GM20431 (cell line): ENCODE measurements at regions not wholly inside any gene's neighbourhood (a gene's known extent, or its start where the extent isn't known, plus 50 kb on each side); places are given as distances from the start of the nearest gene placed in this dataset.

Experiments used
- in situ Hi-C: fragments of 300-500 bp; cut with MseI, MboI; formaldehyde crosslinking; loops from one replicate; pipeline ENCODE4 v1.15.0; 2020; ENCODE audit warnings: low sequenced_read_pairs; ENCODE audit not compliant: unreplicated experiment

DNA sequence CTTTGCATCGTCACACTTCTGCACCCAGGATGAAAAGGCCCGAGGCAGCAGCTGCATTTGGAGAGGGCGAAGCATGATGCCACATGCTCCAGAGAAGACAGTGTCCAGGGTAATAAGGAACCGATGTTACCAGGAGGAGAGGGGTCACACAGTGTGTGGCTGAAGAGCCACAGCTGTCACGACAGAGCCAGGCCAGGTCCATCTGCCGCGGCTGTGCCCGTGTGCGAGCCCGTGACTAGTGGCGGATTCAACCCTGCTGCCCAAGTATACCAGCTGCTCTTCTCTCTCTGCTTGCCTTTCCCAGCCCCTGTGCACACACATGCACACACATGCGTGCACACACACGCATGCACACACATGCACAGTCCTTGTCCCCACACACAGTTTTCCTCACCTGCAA lies 1432.5 kb downstream of the BRD1 start:
- in situ Hi-C loops: no loop called here

DNA sequence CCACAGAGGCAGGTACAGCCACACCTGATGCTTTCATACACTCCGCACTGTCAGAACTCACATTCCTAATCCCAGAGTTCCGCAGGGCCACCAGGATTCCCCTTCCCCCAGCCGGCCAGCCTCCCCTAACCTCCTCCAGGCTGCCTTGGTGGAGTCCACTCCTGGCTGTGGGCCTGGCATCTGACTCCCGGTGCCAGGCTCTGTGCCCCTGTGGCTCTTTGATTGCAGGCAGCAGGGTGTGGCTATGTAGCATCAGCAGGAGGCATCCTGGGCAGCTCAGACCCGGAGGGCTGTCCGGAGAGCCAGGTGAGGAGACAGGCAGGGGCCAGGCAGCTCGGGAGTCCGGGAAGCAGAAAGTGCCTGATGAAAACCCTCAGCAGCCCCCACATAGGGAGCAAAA lies 1432.9 kb downstream of the BRD1 start:
- in situ Hi-C loops: no loop called here

DNA sequence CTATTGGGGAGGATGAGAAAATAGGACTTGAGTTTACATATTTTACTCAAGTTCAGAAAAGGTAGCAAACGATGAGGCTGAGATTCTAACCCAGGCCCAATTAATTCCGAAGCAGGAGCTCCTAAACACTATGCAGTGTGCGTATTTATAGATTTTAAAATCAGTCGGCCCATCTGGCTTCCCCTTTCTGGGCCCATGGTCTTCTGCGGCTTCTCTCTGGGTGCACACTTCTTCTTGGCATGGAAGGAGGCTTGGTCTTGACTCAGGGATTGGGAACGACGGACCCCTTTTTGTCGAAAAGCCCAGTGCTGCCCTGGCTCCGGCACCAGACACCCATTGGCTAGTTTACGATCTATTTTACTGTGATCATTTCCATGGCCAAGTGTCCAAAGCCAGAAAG lies 1433.8 kb downstream of the BRD1 start:
- in situ Hi-C loops: no loop called here

DNA sequence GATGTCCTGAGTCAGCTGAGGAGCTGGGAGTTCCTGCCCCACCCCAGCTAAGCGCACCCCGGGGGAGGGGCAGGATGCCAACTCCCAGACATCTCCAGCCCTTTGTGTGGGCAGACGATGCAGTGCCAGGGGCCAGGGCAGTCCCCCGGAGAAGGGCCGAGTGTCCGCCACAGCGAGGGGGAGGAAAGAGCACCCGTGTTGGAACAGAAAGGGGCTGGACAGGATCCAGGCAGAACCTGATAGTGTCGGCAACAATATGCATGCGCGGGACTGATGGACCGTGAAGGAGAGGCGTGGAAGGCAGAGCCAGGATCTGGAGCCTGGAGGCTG lies 1434.7 kb downstream of the BRD1 start:
- in situ Hi-C loops: no loop called here

DNA sequence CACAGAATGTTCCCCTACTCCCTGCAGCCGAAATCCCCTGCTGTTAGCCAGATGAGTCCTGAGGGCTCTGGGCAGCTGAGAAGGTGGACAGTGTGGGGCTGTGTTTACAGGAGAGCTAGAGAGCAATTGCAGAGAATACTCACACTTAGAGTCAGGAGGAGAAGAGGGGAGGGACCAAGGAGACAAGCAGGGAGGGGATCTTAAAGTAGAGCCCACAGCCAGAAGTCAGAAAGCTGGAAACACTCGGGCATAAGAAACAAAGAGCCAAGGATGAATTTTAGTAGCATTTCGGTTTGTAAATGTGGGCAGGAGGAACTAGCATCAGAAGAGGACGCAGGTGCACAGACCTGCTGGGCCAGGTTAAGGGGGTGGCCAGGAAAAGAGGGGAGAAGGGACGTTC lies 1435.9 kb downstream of the BRD1 start:
- in situ Hi-C loops: no loop called here

DNA sequence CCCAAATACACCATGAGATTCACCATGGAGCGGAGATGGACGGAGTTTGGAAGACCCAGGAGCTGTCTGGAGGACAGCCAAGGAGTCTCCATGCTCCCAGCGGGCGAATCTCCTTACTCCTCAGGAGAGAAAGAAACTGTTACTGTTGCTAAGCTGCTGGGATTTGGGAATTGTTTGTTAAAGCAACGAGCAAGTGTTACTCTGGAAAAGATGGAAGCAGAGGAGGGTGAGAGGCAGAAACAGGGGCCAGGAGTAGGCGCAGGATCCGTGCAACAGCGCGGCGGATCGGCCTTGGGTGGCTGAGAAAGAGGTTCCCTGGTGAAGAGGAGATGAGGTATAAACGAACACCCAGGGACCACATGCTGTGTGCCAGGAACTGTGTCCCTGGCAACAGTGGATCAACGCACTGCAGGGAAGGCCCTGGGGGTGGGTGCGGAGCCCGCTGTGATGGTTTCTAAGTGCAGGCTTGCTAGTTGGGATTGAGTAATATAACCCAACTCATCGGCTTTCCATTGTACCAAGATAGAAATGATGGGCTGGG lies 1436.4 kb downstream of the BRD1 start:
- in situ Hi-C loops: no loop called here

DNA sequence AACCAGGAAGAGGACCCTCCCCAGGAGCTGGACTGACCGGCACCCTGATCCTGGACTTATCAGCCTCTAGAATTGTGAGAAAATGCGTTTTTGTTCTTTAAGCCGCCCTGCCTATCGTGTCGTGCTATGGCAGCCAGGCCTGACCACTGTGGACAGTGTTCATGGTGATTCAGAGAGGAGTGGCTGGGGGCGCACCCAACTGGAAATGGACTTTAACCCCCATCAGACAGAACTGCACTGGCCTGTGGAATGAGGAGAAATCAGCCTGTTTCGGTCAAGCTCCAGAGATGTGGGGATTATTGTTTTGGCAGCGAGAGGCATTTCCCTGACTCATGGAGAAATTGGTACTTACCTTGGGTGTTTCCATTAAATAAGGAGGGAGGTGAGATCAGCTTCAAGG lies 1437.8 kb downstream of the BRD1 start:
- in situ Hi-C loops: no loop called here

DNA sequence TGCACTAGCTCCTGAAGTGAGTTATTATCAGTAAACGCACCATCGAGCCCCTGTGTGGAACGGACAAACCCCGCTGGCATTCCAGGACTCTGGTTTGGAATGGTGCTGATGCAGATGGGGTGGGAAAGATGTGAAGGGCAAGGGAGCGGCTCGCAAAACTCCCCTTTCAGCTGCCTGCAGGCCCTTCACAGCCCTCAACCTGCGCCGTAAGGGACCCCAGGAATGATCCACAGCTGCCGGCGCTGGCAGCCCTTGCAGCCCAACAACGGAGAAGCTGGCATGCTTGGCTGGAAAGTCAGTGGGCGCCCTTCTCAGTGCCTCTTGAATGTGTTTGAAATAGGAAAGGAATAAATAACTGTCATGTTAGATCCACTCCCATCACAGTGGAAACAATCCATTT lies 1445.5 kb downstream of the BRD1 start:
- in situ Hi-C loops: no loop called here

DNA sequence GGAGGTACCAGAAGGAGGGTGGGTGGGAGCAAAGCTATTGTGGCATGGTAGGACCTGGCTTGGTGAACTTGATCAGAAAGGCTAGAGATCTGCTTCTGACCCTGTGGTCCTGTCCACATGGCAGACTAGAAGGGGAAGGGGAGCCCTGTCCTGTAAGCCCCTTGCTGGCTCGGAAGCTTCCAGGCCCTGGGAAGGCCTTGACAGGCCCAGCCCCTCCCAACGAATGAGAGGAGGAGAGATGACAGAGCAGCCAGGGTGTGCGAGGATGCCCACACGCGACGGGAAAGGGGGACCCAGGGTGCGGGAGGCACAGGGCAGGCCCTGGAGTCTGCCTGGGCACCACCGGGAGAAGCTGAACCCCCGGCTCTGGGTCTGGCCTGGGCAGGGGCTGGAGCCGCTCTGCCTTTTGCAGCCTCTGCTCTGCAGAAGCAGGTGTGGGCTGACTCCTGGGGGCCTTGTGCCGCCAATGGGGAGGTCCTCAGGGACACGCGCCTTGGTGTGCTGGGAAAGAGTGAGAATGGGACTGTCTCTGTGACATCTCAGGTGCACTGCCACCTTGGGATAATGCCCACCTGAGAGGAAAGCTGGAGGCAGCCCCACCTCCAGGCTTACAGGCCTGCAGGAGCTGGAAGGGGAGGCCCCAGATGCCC lies 1447.5 kb downstream of the BRD1 start:
- in situ Hi-C loops: no loop called here

DNA sequence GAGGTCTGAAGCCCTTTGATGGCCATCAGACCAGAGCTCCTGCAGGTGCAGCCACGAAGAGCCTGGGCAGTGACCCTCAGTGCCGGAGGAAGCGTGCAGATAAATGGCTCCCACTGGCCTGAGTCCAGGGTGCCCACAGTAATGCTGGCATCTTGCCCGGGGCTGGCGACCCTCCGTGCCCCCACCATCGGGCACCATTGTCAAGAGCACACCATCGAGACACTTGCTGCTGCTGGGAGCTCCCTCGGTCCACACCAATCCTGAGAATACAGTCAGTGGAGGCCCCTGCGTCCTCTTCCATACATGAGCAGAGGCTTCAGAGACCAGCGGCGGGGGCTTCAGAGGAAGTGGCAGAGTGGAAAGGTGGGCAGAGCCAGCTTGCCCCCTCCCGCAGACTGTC lies 1448.3 kb downstream of the BRD1 start:
- in situ Hi-C loops: no loop called here

DNA sequence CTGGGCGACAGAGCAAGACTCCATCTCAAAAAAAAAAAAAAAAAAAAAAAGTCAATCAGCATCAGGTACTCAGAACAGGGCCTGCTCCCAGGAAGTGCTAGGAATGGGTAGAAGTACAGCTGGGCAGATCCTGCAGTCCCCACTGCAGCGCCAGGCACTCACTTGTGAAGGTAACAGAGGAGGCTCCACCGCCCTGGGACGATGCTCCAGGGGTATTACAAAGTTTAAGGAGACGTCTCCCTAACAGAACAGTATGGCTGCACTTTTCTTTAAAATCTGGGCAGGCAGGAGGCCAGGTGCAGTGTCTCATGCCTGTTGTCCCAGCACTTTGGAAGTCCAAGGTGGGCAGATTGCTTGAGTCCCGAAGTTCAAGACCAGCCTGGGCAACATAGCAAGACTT lies 1449.0 kb downstream of the BRD1 start:
- in situ Hi-C loops: no loop called here

DNA sequence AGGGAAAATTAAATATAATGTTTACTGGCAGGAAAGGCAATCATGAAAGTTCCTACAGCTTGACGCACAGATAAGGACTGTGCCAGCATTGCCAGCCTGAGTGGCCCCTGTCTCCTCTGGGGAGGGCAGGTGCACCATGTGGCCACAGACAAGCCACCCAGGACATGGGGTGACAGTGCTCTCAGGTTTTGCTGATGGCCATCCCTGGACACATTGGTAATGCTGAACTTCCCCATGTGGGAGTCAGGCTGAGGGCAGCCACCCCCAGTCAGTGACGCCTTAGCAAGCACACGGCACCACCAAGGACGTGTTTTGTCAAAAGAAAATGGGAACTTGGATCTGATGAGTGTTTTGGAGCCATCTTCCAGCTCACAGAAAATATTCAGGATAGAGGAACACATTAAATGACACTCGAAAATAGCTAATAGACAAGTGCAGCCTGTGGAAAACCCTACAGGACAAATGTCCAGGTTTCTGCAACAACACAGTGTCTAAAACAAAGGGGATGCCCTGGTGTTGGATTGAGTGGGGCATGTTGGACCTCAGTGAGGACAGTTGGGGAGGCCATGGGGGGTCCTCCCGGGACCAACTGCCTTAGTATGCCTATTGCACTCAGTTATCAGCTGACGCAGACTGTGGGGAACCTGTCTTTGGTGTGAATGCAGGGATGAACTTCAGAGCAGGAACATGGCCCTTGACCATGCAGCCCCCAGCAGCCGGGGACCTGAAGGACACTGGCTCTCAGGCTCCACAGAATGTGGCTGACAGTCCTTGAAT lies 1450.5 kb downstream of the BRD1 start:
- in situ Hi-C loops: no loop called here

DNA sequence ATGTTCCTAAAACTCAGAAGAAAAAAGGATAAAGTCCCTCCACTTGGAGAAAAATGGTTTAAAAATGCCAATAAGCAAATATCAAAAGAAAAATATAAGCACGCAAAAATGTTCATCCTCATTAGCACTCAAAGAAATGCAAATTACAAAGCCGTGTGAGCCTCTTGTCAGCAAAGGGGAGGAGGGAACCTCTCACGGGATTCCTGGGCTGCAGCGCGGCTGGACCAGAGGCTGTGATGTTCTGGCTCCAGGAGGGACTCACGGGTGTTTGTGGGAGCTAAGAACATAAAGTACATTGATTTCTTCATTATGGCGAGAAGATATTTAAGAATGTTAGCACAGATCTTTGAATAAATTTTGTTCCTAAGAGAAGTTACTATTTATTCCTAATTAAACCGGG lies 1451.2 kb downstream of the BRD1 start:
- in situ Hi-C loops: no loop called here

DNA sequence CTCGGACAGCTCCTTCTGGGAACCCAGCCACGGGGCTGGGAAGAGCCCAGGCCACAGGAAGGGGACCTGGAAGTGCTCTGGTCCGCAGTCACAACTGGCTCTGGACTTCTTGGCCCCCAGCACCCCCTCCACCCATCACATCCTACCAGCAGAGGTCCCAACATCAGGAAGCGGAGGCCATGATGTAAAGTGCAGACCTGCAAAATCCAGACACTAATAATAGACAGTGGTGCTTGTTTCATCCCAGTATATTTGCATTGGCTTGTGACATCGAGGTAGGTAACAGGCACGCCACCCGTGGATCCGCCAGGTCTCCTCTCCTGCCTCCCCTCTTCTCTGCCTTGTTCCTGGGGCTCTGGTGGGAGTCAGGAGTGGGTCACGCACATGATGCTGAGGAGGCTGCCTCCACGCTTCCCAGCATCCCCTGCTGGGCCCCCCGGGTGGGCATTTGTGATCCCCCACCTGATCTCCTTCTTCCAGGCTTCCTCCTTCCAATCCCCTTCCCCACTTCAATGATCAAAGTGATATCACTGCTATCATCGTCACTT lies 1454.0 kb downstream of the BRD1 start:
- in situ Hi-C loops: no loop called here

DNA sequence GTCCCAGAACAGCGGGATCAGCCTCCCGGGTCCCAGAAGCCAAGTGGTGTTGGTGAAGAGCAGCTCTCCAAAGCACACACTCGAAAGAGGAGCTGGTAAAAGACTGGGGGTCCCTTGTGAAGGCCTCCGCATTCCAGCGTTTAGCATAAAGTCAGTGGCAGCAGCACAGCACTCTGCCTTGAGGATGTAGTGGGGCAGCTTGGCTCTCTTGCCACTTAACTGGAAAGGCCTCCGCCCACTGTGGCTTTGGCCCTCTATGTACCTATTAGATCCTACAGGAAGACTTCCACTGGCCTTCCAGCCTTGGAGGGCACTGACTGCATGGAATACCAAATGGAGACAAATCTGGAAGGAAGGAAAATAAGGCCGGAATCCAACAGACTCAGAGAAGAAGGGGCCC lies 1455.3 kb downstream of the BRD1 start:
- in situ Hi-C loops: no loop called here

DNA sequence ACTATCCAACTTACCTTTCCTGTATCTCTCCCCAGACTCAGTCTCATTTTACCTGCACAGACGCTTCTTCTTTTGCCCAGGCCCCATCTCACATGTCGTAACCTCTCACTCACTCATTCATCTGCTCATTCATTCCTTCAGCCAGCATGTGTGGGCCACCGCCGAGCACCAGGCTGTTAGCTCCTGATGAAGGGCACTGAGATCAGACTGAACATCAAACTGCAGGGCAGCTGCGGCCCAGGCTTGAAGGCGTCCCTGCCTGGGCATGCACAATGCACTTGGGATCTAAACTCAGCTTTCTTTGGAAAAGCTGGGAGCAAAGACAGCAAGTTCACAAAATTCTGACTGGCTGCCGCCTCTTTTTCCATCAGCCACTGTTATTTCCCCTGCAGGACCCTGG lies 1456.3 kb downstream of the BRD1 start:
- in situ Hi-C loops: no loop called here

DNA sequence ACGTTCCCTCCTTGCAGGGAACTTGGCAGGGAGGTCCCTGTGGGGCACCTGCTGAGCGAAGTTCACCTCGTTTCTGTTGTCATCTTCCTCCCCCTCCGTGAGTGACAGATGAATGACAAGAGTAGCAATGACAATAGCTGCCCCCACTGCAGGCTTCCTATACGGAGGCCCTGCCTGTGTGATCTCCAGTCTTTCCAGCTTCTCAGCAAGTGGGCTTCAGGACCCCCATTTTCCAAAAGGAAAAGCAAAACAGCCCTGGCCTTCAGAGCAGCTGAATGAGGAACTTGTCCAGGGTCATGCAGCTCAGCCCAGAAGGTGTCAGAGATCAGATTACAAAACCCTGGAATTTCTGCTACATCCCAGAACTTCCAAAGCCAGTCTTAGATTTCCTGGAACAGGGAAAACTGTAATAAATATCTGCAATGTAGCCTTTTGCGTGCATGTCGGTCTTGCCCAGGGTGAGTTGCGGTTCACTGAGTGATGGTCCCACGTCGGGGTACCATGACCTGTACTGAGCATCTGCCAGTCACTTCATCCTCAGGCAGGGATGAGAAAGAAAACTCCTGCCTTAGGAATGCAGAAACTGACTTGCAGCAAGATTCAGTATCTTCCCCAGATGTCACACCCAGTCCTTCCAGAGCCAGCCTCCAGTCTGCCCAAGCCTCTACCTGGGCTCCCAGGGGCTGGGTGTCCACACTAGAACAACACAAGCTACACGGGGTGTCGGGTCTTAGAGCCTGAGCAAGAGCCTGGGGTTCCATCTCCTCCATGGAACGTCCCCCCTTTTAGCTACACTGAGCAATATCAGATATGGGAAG lies 1457.0 kb downstream of the BRD1 start:
- in situ Hi-C loops: no loop called here

DNA sequence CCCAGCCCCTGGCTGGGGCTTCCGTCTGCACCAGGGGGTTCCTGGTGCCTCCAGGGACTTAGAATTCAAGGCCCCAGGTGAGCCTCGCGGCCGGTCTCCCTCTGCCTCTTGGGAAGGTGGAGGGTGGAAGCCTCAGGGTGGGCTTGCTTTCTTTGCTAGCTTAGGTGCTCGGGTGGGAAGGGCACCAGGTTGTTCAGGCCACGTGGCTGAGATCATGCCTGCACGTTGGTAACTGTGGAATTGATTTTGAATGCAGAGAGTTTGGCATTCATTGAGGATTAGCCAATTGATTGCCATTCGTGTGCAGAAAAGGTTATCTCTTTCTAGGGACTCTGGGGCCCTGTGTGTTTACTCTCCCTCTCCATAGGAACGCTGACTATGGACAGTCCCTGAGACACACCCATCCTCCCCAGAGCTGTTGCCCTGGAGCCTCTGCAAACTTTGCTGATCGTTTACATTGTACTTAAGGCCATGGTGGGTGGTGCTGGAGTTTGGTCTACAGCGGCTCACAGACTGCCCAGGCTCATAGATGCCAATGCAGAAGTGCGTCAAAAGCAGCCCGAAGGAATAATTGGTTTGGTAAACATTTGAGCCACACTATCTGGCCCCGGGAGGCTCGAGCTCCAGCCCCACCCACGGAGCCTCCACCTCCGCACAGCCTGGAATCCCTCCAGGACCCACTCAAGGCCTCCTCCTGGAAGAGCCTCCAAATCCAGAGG lies 1457.7 kb downstream of the BRD1 start:
- in situ Hi-C loops: no loop called here

DNA sequence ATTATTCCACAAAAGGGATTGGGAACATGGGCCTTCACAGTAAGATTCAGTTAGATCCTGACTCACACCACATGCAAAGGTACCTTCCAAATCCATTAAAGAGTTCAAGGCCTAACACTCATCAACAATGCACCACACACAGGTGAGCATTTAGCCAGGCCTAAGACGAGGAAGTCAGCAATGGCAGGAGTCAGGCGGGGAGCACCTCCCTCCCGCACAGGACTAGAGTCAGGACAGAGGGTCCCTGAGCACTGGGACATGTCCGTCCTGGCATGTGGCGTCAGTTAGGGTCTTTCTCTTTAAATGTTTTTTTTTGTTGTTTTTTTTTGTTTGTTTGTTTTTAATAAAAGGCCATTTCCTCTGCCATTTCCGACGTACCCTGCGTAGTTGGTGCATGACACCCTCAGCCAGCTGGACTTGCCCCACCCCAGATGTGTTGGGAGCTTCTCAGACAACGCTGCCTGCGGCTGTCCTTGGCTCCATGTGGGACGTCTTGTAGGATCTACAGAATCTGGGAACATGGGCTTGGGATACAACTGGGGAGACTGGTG lies 1458.6 kb downstream of the BRD1 start:
- in situ Hi-C loops: no loop called here

DNA sequence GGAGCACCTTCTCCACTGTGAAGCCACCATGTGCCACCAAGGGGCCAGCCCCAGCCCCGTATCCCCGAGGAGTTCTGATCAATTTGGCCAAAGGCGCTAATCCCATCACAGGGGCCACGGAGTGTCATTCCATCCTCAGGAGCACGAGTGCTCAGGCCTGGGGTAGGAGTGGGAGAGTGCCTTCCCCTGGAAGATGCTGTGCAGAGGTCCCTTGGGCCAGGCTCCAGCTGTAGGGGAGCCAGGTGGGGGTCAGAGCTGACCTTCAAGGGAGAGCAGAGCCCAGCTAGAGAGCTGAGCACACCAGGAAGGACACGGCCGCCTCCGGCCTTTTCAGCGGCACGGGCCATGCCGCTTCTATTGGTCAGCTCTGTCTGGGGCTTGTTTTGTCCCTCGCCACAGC lies 1459.9 kb downstream of the BRD1 start:
- in situ Hi-C loops: no loop called here
